ENCODE measurements at regions not wholly inside any gene's neighbourhood (a gene's known extent, or its start where the extent isn't known, plus 50 kb on each side); places are given as distances from the start of the nearest gene placed in this dataset.

GRCh38 chr4:174137698-174138097, 145.8 kb downstream of the FBXO8 start:
- no peak overlapping the region for H2BK12ac ChIP-seq (ENCODE audit: low read length in 2 of 2)
- H3K4me1 ChIP-seq (ENCODE audit: control insufficient read depth, insufficient read depth, low read depth, low read length): no peaks in the 10 kb centered on the region
- H2BK15ac ChIP-seq (ENCODE audit: low read depth, poor library complexity, severe bottlenecking): no peak overlapping the region
- no peaks in the 10 kb centered on the region for H3K27me3 ChIP-seq (ENCODE audit: control insufficient read depth in 1 of 2, insufficient read depth in 1 of 2, low read length in 2 of 2)
- DNase-seq: no peak
- H3K9ac ChIP-seq (ENCODE audit: low read length): no peak overlapping the region
- no peak overlapping the region for H3K4ac ChIP-seq (ENCODE audit: low read depth in 1 of 2, low read length in 2 of 2)
- no peaks in the 10 kb centered on the region for H3K9me3 ChIP-seq (ENCODE audit: control insufficient read depth, low read length)
- H3K4me2 ChIP-seq (ENCODE audit: low read length, poor library complexity, severe bottlenecking): no peak overlapping the region
- H3K14ac ChIP-seq (ENCODE audit: low read length in 2 of 2): no peak overlapping the region
- no peak overlapping the region for H2BK5ac ChIP-seq (ENCODE audit: low read depth, low read length, poor library complexity, severe bottlenecking)
- no peak overlapping the region for H2AK5ac ChIP-seq (ENCODE audit: low read length, severe bottlenecking)
- H4K8ac ChIP-seq (ENCODE audit: low read length): no peak overlapping the region
- peak overlapping the region in 1 of 2 experiments; percentile 21 for H3K18ac ChIP-seq (ENCODE audit: low read depth in 1 of 2, low read length in 2 of 2)
- no peak overlapping the region for H3K27ac ChIP-seq (ENCODE audit: low read length, poor library complexity, severe bottlenecking)
- H3K4me3 ChIP-seq (ENCODE audit: insufficient read depth in 1 of 2, low read depth in 1 of 2, low read length in 2 of 2): no peak overlapping the region
- H2AFZ ChIP-seq (ENCODE audit: low read depth, low read length): no peak overlapping the region
- H3K23ac ChIP-seq (ENCODE audit: low read length in 2 of 2): no peak overlapping the region
- no peaks in the 10 kb centered on the region for H3K79me1 ChIP-seq (replicated peaks; ENCODE audit: low read length, poor library complexity, severe bottlenecking)
- no peak overlapping the region for H4K91ac ChIP-seq (ENCODE audit: low read length)
- H3K36me3 ChIP-seq (ENCODE audit: control insufficient read depth in 1 of 2, insufficient read depth in 2 of 2, low read depth in 1 of 2, low read length in 2 of 2): no peaks in the 10 kb centered on the region
- WGBS: 99% methylated on average over 2 of the region's 2 CpGs
- H2BK120ac ChIP-seq (ENCODE audit: low read depth, low read length): no peak overlapping the region

GRCh38 chr4:174135936-174136406, 147.5 kb downstream of the FBXO8 start:
- Histone ChIP-seq H2BK5ac (ENCODE audit: low read depth, low read length, poor library complexity, severe bottlenecking) (no peak overlapping the region), H3K79me1 (replicated peaks; ENCODE audit: low read length, poor library complexity, severe bottlenecking) (no peaks in the 10 kb centered on the region), H3K4me2 (ENCODE audit: low read length, poor library complexity, severe bottlenecking) (no peak overlapping the region), H3K27me3 (ENCODE audit: control insufficient read depth in 1 of 2, insufficient read depth in 1 of 2, low read length in 2 of 2) (no peaks in the 10 kb centered on the region), H3K36me3 (ENCODE audit: control insufficient read depth in 1 of 2, insufficient read depth in 2 of 2, low read depth in 1 of 2, low read length in 2 of 2) (no peaks in the 10 kb centered on the region), H3K23ac (ENCODE audit: low read length in 2 of 2) (no peak overlapping the region), H3K27ac (ENCODE audit: low read length, poor library complexity, severe bottlenecking) (no peak overlapping the region), H3K9me3 (ENCODE audit: control insufficient read depth, low read length) (no peaks in the 10 kb centered on the region), H4K8ac (ENCODE audit: low read length) (no peak overlapping the region), H3K4me1 (ENCODE audit: control insufficient read depth, insufficient read depth, low read depth, low read length) (no peaks in the 10 kb centered on the region), H2AFZ (ENCODE audit: low read depth, low read length) (no peak overlapping the region), H2BK12ac (ENCODE audit: low read length in 2 of 2) (no peak overlapping the region), H4K91ac (ENCODE audit: low read length) (no peak overlapping the region), H3K9ac (ENCODE audit: low read length) (peak overlapping the region; percentile 84), H3K4me3 (ENCODE audit: insufficient read depth in 1 of 2, low read depth in 1 of 2, low read length in 2 of 2) (peak overlapping the region in 1 of 2 experiments; percentile 76), H3K18ac (ENCODE audit: low read depth in 1 of 2, low read length in 2 of 2) (peak overlapping the region in 1 of 2 experiments; percentile 62), H3K4ac (ENCODE audit: low read depth in 1 of 2, low read length in 2 of 2) (no peak overlapping the region), H2AK5ac (ENCODE audit: low read length, severe bottlenecking) (no peak overlapping the region), H3K14ac (ENCODE audit: low read length in 2 of 2) (no peak overlapping the region), H2BK15ac (ENCODE audit: low read depth, poor library complexity, severe bottlenecking) (no peak overlapping the region), H2BK120ac (ENCODE audit: low read depth, low read length) (no peak overlapping the region)
- DNase-seq: peak; percentile 59
- 21% methylated on average over 12 of the region's 12 CpGs for WGBS

GRCh38 chr4:174135530-174135929, 147.9 kb downstream of the FBXO8 start:
- no peaks in the 10 kb centered on the region for H3K4me1 ChIP-seq (ENCODE audit: control insufficient read depth, insufficient read depth, low read depth, low read length)
- H3K36me3 ChIP-seq (ENCODE audit: control insufficient read depth in 1 of 2, insufficient read depth in 2 of 2, low read depth in 1 of 2, low read length in 2 of 2): no peaks in the 10 kb centered on the region
- no peak overlapping the region for H4K91ac ChIP-seq (ENCODE audit: low read length)
- DNase-seq: no peak
- no peak overlapping the region for H2AK5ac ChIP-seq (ENCODE audit: low read length, severe bottlenecking)
- H2BK15ac ChIP-seq (ENCODE audit: low read depth, poor library complexity, severe bottlenecking): no peak overlapping the region
- H3K27me3 ChIP-seq (ENCODE audit: control insufficient read depth in 1 of 2, insufficient read depth in 1 of 2, low read length in 2 of 2): no peaks in the 10 kb centered on the region
- H3K27ac ChIP-seq (ENCODE audit: low read length, poor library complexity, severe bottlenecking): no peak overlapping the region
- no peak overlapping the region for H2BK120ac ChIP-seq (ENCODE audit: low read depth, low read length)
- no peak overlapping the region for H2BK5ac ChIP-seq (ENCODE audit: low read depth, low read length, poor library complexity, severe bottlenecking)
- H3K9me3 ChIP-seq (ENCODE audit: control insufficient read depth, low read length): no peaks in the 10 kb centered on the region
- H3K4me2 ChIP-seq (ENCODE audit: low read length, poor library complexity, severe bottlenecking): no peak overlapping the region
- no peak overlapping the region for H3K18ac ChIP-seq (ENCODE audit: low read depth in 1 of 2, low read length in 2 of 2)
- H3K23ac ChIP-seq (ENCODE audit: low read length in 2 of 2): no peak overlapping the region
- H3K14ac ChIP-seq (ENCODE audit: low read length in 2 of 2): no peak overlapping the region
- 82% methylated on average over 1 of the region's 1 CpG for WGBS
- no peak overlapping the region for H4K8ac ChIP-seq (ENCODE audit: low read length)
- peak overlapping the region; percentile 84 for H3K9ac ChIP-seq (ENCODE audit: low read length)
- H2BK12ac ChIP-seq (ENCODE audit: low read length in 2 of 2): no peak overlapping the region
- peak overlapping the region in 1 of 2 experiments; percentile 76 for H3K4me3 ChIP-seq (ENCODE audit: insufficient read depth in 1 of 2, low read depth in 1 of 2, low read length in 2 of 2)
- no peak overlapping the region for H3K4ac ChIP-seq (ENCODE audit: low read depth in 1 of 2, low read length in 2 of 2)
- H3K79me1 ChIP-seq (replicated peaks; ENCODE audit: low read length, poor library complexity, severe bottlenecking): no peaks in the 10 kb centered on the region
- no peak overlapping the region for H2AFZ ChIP-seq (ENCODE audit: low read depth, low read length)

- H3K23ac ChIP-seq (ENCODE audit: low read length in 2 of 2): no peak overlapping the region
- H3K36me3 ChIP-seq (ENCODE audit: control insufficient read depth in 1 of 2, insufficient read depth in 2 of 2, low read depth in 1 of 2, low read length in 2 of 2): no peaks in the 10 kb centered on the region
- no peaks in the 10 kb centered on the region for H3K79me1 ChIP-seq (replicated peaks; ENCODE audit: low read length, poor library complexity, severe bottlenecking)
- H2AFZ ChIP-seq (ENCODE audit: low read depth, low read length): no peak overlapping the region
- no peak overlapping the region for H4K91ac ChIP-seq (ENCODE audit: low read length)
- H3K9ac ChIP-seq (ENCODE audit: low read length): peak overlapping the region; percentile 73
- H3K18ac ChIP-seq (ENCODE audit: low read depth in 1 of 2, low read length in 2 of 2): peak overlapping the region in 1 of 2 experiments; percentile 90
- H4K8ac ChIP-seq (ENCODE audit: low read length): no peak overlapping the region
- H3K4me2 ChIP-seq (ENCODE audit: low read length, poor library complexity, severe bottlenecking): no peak overlapping the region
- no peak overlapping the region for H2BK12ac ChIP-seq (ENCODE audit: low read length in 2 of 2)
- H2BK5ac ChIP-seq (ENCODE audit: low read depth, low read length, poor library complexity, severe bottlenecking): no peak overlapping the region
- no peak overlapping the region for H2BK15ac ChIP-seq (ENCODE audit: low read depth, poor library complexity, severe bottlenecking)
- H3K4me3 ChIP-seq (ENCODE audit: insufficient read depth in 1 of 2, low read depth in 1 of 2, low read length in 2 of 2): peak overlapping the region in 1 of 2 experiments; percentile 68
- no peak overlapping the region for H3K4ac ChIP-seq (ENCODE audit: low read depth in 1 of 2, low read length in 2 of 2)
- 100% methylated on average over 1 of the region's 2 CpGs for WGBS
- no peak overlapping the region for H3K14ac ChIP-seq (ENCODE audit: low read length in 2 of 2)
- H3K27ac ChIP-seq (ENCODE audit: low read length, poor library complexity, severe bottlenecking): no peak overlapping the region
- no peak overlapping the region for H2AK5ac ChIP-seq (ENCODE audit: low read length, severe bottlenecking)
- H2BK120ac ChIP-seq (ENCODE audit: low read depth, low read length): no peak overlapping the region
- no peak for DNase-seq
- no peaks in the 10 kb centered on the region for H3K4me1 ChIP-seq (ENCODE audit: control insufficient read depth, insufficient read depth, low read depth, low read length)
- no peaks in the 10 kb centered on the region for H3K9me3 ChIP-seq (ENCODE audit: control insufficient read depth, low read length)
- no peaks in the 10 kb centered on the region for H3K27me3 ChIP-seq (ENCODE audit: control insufficient read depth in 1 of 2, insufficient read depth in 1 of 2, low read length in 2 of 2)
Observed at GRCh38 chr4:174134361-174134760, 149.1 kb downstream of the FBXO8 start.

Measured in mesenchymal stem cell (in vitro differentiated cells and primary cell).